Keratinocyte (primary cell): ENCODE measurements at regions not wholly inside any gene's neighbourhood (a gene's known extent, or its start where the extent isn't known, plus 50 kb on each side); places are given as distances from the start of the nearest gene placed in this dataset.

Experiments
- DNase-seq: peaks from one replicate; pipeline ENCODE4 v3.0.0-alpha.2; 2011; ENCODE audit warnings: low read depth, missing footprints, low spot score
- FAIRE-seq: peaks from 2 replicates; lab custom pipeline; 2011; peaks lifted over from hg19 to GRCh38; lab: Jason Lieb, UNC
- H2AFZ ChIP-seq: 2 replicates; pipeline ENCODE4 v1.6.0; 2012; ENCODE audit warnings: low read length, control low read depth, inconsistent platforms; ENCODE audit not compliant: control insufficient read depth
- H3K27ac ChIP-seq: 2 replicates; pipeline ENCODE4 v1.5.1; 2011; ENCODE audit warnings: low read length; ENCODE audit not compliant: control insufficient read depth, insufficient read depth
- H3K27me3 ChIP-seq: 3 replicates; pipeline ENCODE4 v1.6.0; 2011; ENCODE audit warnings: low read length; ENCODE audit not compliant: control insufficient read depth, insufficient read depth; ENCODE audit errors: extremely low read depth
- H3K36me3 ChIP-seq, 2 experiments: 2 replicates in 1 of 2; 3 replicates in 1 of 2; pipeline ENCODE4 v1.5.1; 2011; ENCODE audit warnings: low read length in 2 of 2, mild to moderate bottlenecking in 1 of 2; ENCODE audit not compliant: control insufficient read depth in 2 of 2, insufficient read depth in 2 of 2; ENCODE audit errors: extremely low read depth in 1 of 2
- H3K4me1 ChIP-seq: 3 replicates; pipeline ENCODE4 v1.5.1; 2011; ENCODE audit warnings: low read length; ENCODE audit not compliant: control insufficient read depth, insufficient read depth; ENCODE audit errors: extremely low read depth
- H3K4me2 ChIP-seq: 3 replicates; pipeline ENCODE4 v1.6.0; 2011; ENCODE audit warnings: low read depth, low read length; ENCODE audit not compliant: control insufficient read depth, insufficient read depth; ENCODE audit errors: extremely low read depth
- H3K4me3 ChIP-seq, 3 experiments: fragments of 200-600 bp in 1 of 3; sonication (generic) in 1 of 3; 2 replicates in 2 of 3; 3 replicates in 1 of 3; pipeline ENCODE4 v1.5.1; 2011 to 2016; ENCODE audit warnings: low read length in 3 of 3, mild to moderate bottlenecking in 3 of 3, control low read depth in 2 of 3, inconsistent platforms in 1 of 3, low read depth in 1 of 3, mixed read lengths in 1 of 3, mixed run types in 1 of 3, moderate library complexity in 1 of 3; ENCODE audit not compliant: control insufficient read depth in 2 of 3, insufficient read depth in 2 of 3; ENCODE audit errors: extremely low read depth in 1 of 3
- H3K79me2 ChIP-seq: 2 replicates; pipeline ENCODE4 v1.6.0; 2012; ENCODE audit warnings: low read length; ENCODE audit not compliant: control insufficient read depth, insufficient read depth
- H3K9ac ChIP-seq: 3 replicates; pipeline ENCODE4 v1.6.0; 2011; ENCODE audit warnings: low read length; ENCODE audit not compliant: control insufficient read depth, insufficient read depth; ENCODE audit errors: extremely low read depth
- H3K9me1 ChIP-seq: 3 replicates; pipeline ENCODE4 v1.6.0; 2011; ENCODE audit warnings: low read length; ENCODE audit not compliant: control insufficient read depth, insufficient read depth; ENCODE audit errors: extremely low read depth
- H3K9me3 ChIP-seq: 2 replicates; pipeline ENCODE4 v1.5.1; 2012; ENCODE audit warnings: low read depth, low read length; ENCODE audit not compliant: control insufficient read depth
- H4K20me1 ChIP-seq: 3 replicates; pipeline ENCODE4 v1.6.0; 2011; ENCODE audit warnings: low read length; ENCODE audit not compliant: control insufficient read depth, insufficient read depth; ENCODE audit errors: extremely low read depth
- CTCF ChIP-seq, 3 experiments: IDR thresholded peaks in 1 of 3; conservative IDR thresholded peaks in 1 of 3; optimal IDR thresholded peaks in 1 of 3; 2 replicates in 2 of 3; 3 replicates in 1 of 3; pipeline versions ENCODE3 to v1.5.1; 2011; ENCODE audit warnings: low read length in 3 of 3, mild to moderate bottlenecking in 3 of 3, moderate library complexity in 2 of 3, control low read depth in 1 of 3, inconsistent platforms in 1 of 3; ENCODE audit not compliant: insufficient read depth in 2 of 3; ENCODE audit errors: extremely low read depth in 1 of 3
- EZH2 ChIP-seq: IDR thresholded peaks from one replicate; pipeline ENCODE4 v1.6.1; 2012; ENCODE audit warnings: inconsistent platforms, mild to moderate bottlenecking, low read length, moderate library complexity
- dilution Hi-C: fragments of 300-500 bp; cut with MboI; formaldehyde crosslinking; loops from one replicate; pipeline ENCODE4 v1.7.0; 2020; ENCODE audit warnings: low sequenced_read_pairs; ENCODE audit not compliant: extremely low pct_ligation_motif_present

DNA sequence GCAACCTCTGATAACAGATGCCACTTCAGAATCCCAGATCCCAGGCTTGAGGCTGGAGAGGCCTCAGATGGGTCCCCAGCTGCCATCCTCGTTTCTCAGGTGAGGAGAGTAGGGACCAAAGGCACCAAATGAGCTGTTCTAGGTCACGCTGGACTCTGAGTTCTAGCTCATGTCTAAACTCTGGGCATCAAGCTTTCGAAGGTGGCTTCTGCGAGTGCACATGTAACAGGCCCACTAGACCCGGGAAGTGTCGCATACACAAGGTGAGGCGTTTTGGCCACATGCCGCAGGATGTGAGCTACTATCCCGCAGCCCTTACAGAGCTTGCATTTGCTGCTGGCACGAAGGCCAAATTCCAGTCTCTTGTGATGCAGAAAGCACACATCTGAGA, 355.1 kb upstream of the SHH start:
- Histone ChIP-seq H3K4me2 (no peak overlapping the region), H3K27me3 (no peaks in the 10 kb centered on the region), H3K9me1 (no peaks in the 10 kb centered on the region), H3K4me1 (no peaks in the 10 kb centered on the region), H3K27ac (no peak overlapping the region), H3K9me3 (no peaks in the 10 kb centered on the region), H3K9ac (no peak overlapping the region), H3K4me3 (no peak overlapping the region), H3K36me3 (no peaks in the 10 kb centered on the region), H4K20me1 (no peaks in the 10 kb centered on the region), H2AFZ (no peak overlapping the region), H3K79me2 (no peaks in the 10 kb centered on the region)
- no peak for TF ChIP-seq EZH2
- TF ChIP-seq CTCF (optimal IDR thresholded peaks at IDR 0.05 in 1 of 3, IDR thresholded peaks at IDR 0.05 in 1 of 3, conservative IDR thresholded peaks at IDR 0.05 in 1 of 3; ENCODE audit: extremely low read depth in 1 of 3, insufficient read depth in 2 of 3, low read length in 3 of 3) = no peak
- DNase-seq = no peak
- FAIRE-seq = no peak
- dilution Hi-C loops = no loop called here

- Histone ChIP-seq H3K9ac (no peak overlapping the region), H4K20me1 (no peaks in the 10 kb centered on the region), H3K27me3 (no peaks in the 10 kb centered on the region), H2AFZ (no peak overlapping the region), H3K4me3 (no peak overlapping the region), H3K9me1 (no peaks in the 10 kb centered on the region), H3K9me3 (no peaks in the 10 kb centered on the region), H3K36me3 (no peaks in the 10 kb centered on the region), H3K4me1 (no peaks in the 10 kb centered on the region), H3K27ac (no peak overlapping the region), H3K4me2 (no peak overlapping the region), H3K79me2 (no peaks in the 10 kb centered on the region)
- dilution Hi-C loops = no loop called here
- TF ChIP-seq EZH2 (no peak), CTCF (optimal IDR thresholded peaks at IDR 0.05 in 1 of 3, IDR thresholded peaks at IDR 0.05 in 1 of 3, conservative IDR thresholded peaks at IDR 0.05 in 1 of 3; ENCODE audit: extremely low read depth in 1 of 3, insufficient read depth in 2 of 3, low read length in 3 of 3) (no peak)
- DNase-seq (no peak), FAIRE-seq (no peak)
Measured at GRCh38 chr7:156166692-156167416, 354.6 kb upstream of the SHH start.
